SK-N-SH (cell line): ENCODE measurements at regions not wholly inside any gene's neighbourhood (a gene's known extent, or its start where the extent isn't known, plus 50 kb on each side); places are given as distances from the start of the nearest gene placed in this dataset.

Experiments
- CTCF ChIA-PET: fragments of 300-600, 350-600 bp; formaldehyde crosslinking; extraction: SDS; loops from one replicate; lab custom pipeline; 2021; lab: Yijun Ruan, JAX
- POLR2A ChIA-PET: fragments of 350-600 bp; sonication (Branson Sonifier 250); formaldehyde crosslinking; extraction: SDS; loops from one replicate; lab custom pipeline; 2020; ENCODE audit warnings: antibody characterized with exemption, inconsistent platforms; lab: Yijun Ruan, JAX
- DNase-seq: peaks from one replicate; pipeline ENCODE4 v3.0.0; 2012
- H2AFZ ChIP-seq: fragments of 200-600 bp; sonication (generic); 2 replicates; pipeline ENCODE4 v1.8.1; 2016; ENCODE audit warnings: antibody characterized with exemption, mild to moderate bottlenecking, low read depth
- H3F3A ChIP-seq: fragments of 200-600 bp; sonication (generic); replicated peaks from 2 replicates; pipeline ENCODE3; 2016; ENCODE audit warnings: antibody characterized with exemption, mild to moderate bottlenecking; ENCODE audit not compliant: insufficient read depth
- H3K27ac ChIP-seq, 2 experiments: fragments of 200-500 bp in 1 of 2; fragments of 200-600 bp in 1 of 2; sonication (Bioruptor generic) in 1 of 2; sonication (generic), shearing (Covaris generic) in 1 of 2; 2 replicates each; pipeline versions ENCODE4 v1.5.1 to v1.6.1; 2014 to 2016; ENCODE audit warnings: low read depth in 2 of 2, inconsistent platforms in 1 of 2, low read length in 1 of 2, mild to moderate bottlenecking in 1 of 2, mixed read lengths in 1 of 2
- H3K27me3 ChIP-seq: fragments of 200-600 bp; sonication (generic), shearing (Covaris generic); 2 replicates; pipeline ENCODE4 v1.6.1; 2016; ENCODE audit warnings: mixed run types; ENCODE audit not compliant: insufficient read depth
- H3K36me3 ChIP-seq, 2 experiments: fragments of 200-500 bp in 1 of 2; fragments of 200-600 bp in 1 of 2; sonication (Bioruptor generic) in 1 of 2; sonication (generic) in 1 of 2; replicated peaks in 1 of 2; 2 replicates each; pipeline versions ENCODE3 to v1.5.1; 2014 to 2016; ENCODE audit warnings: low read length in 1 of 2, mild to moderate bottlenecking in 1 of 2; ENCODE audit not compliant: insufficient read depth in 2 of 2, control insufficient read depth in 1 of 2
- H3K4me1 ChIP-seq, 2 experiments: fragments of 200-500 bp in 1 of 2; fragments of 200-600 bp in 1 of 2; sonication (Bioruptor generic) in 1 of 2; sonication (generic), shearing (Covaris generic) in 1 of 2; 2 replicates each; pipeline versions ENCODE4 v1.5.1 to v1.6.1; 2014 to 2016; ENCODE audit warnings: low read depth in 1 of 2, low read length in 1 of 2, mixed run types in 1 of 2; ENCODE audit not compliant: insufficient read depth in 2 of 2, control insufficient read depth in 1 of 2
- H3K4me2 ChIP-seq: fragments of 200-600 bp; sonication (generic), shearing (Covaris generic); 2 replicates; pipeline ENCODE4 v1.6.1; 2017; ENCODE audit warnings: mixed run types
- H3K4me3 ChIP-seq, 2 experiments: fragments of 200-500 bp in 1 of 2; fragments of 200-600 bp in 1 of 2; sonication (Bioruptor generic) in 1 of 2; sonication (generic), shearing (Covaris generic) in 1 of 2; 2 replicates each; pipeline versions ENCODE4 v1.5.1 to v1.8.1; 2014 to 2016; ENCODE audit warnings: low read depth in 2 of 2, inconsistent platforms in 1 of 2, low read length in 1 of 2, mild to moderate bottlenecking in 1 of 2, mixed read lengths in 1 of 2, moderate library complexity in 1 of 2
- H3K79me2 ChIP-seq: fragments of 200-600 bp; sonication (generic); 2 replicates; pipeline ENCODE4 v1.8.1; 2017; ENCODE audit warnings: mild to moderate bottlenecking; ENCODE audit not compliant: insufficient read depth
- H3K9ac ChIP-seq: fragments of 200-600 bp; sonication (generic); 2 replicates; pipeline ENCODE4 v1.6.1; 2017; ENCODE audit warnings: mixed run types
- H3K9me2 ChIP-seq: fragments of 200-600 bp; sonication (generic); 2 replicates; pipeline ENCODE4 v1.6.1; 2017; ENCODE audit warnings: mixed run types
- H3K9me3 ChIP-seq: fragments of 200-600 bp; sonication (generic); 2 replicates; pipeline ENCODE4 v1.6.1; 2017; ENCODE audit warnings: mixed run types, mild to moderate bottlenecking, moderate library complexity
- H4K20me1 ChIP-seq: fragments of 200-600 bp; sonication (generic); 2 replicates; pipeline ENCODE4 v1.6.1; 2017; ENCODE audit warnings: mild to moderate bottlenecking, mixed run types; ENCODE audit not compliant: insufficient read depth
- EP300 ChIP-seq, 2 experiments: IDR thresholded peaks; 2 replicates each; pipeline versions ENCODE4 v1.4.0 to v1.6.1; 2012; ENCODE audit warnings: borderline replicate concordance in 1 of 2, low read depth in 1 of 2, low read length in 1 of 2
- GATA2 ChIP-seq: sonication (generic); formaldehyde crosslinking; IDR thresholded peaks from 2 replicates; pipeline ENCODE4 v1.5.0; 2020; ENCODE audit warnings: mild to moderate bottlenecking, missing genetic modification reagents
- WGBS: methylation state at CpG from one replicate; pipeline ENCODE4 v1.1.6; 2017; ENCODE audit warnings: low lambda C conversion rate; 5-methylcytosine and 5-hydroxymethylcytosine counted together
- TF ChIP-seq, protein P1 (sequence below): IDR thresholded peaks from 2 replicates; pipeline ENCODE4 v1.4.0; 2012; ENCODE audit warnings: low read depth, borderline replicate concordance

DNA sequence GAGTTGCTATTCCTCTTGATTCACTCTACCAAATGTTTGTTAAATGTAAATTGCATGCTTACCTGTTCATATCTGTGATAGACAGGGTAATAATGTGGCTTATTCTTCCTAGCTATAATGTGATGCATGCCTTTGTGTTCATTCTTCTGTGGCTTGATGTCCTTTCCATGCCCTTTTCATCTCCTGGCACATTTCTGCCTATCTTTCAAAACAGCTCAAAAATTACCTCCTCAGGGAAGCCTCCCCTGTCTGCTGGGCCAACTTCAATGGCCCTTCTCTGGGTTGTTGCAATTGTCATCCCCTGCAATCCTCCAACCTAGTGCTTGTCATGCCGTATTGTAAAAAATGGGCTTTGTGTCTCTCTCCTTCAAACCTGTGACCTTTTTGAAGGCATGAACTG is 52.8 kb upstream of the LHCGR start:
- no peaks in the 10 kb centered on the region for H3K9me3 ChIP-seq
- H3K4me2 ChIP-seq, result no peak overlapping the region
- no peak for DNase-seq
- H4K20me1 ChIP-seq, result no peaks in the 10 kb centered on the region
- H3F3A ChIP-seq, result no peaks in the 10 kb centered on the region
- ChIA-PET POLR2A (no interaction called here), CTCF (no interaction called here)
- H3K27me3 ChIP-seq, result no peaks in the 10 kb centered on the region
- H3K4me1 ChIP-seq, result no peaks in the 10 kb centered on the region
- no peaks in the 10 kb centered on the region for H3K36me3 ChIP-seq
- no peak overlapping the region for H3K4me3 ChIP-seq
- no peak overlapping the region for H3K9ac ChIP-seq
- TF ChIP-seq, protein P1, sequence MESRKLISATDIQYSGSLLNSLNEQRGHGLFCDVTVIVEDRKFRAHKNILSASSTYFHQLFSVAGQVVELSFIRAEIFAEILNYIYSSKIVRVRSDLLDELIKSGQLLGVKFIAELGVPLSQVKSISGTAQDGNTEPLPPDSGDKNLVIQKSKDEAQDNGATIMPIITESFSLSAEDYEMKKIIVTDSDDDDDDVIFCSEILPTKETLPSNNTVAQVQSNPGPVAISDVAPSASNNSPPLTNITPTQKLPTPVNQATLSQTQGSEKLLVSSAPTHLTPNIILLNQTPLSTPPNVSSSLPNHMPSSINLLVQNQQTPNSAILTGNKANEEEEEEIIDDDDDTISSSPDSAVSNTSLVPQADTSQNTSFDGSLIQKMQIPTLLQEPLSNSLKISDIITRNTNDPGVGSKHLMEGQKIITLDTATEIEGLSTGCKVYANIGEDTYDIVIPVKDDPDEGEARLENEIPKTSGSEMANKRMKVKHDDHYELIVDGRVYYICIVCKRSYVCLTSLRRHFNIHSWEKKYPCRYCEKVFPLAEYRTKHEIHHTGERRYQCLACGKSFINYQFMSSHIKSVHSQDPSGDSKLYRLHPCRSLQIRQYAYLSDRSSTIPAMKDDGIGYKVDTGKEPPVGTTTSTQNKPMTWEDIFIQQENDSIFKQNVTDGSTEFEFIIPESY, result no peak
- TF ChIP-seq EP300 (IDR thresholded peaks at IDR 0.05; ENCODE audit: borderline replicate concordance in 1 of 2, low read depth in 1 of 2, low read length in 1 of 2) (no peak), GATA2 (CRISPR knock-in tag) (no peak)
- H2AFZ ChIP-seq, result no peak overlapping the region
- H3K27ac ChIP-seq, result no peak overlapping the region
- 55% methylated on average over 1 of the region's 1 CpG for WGBS
- no peaks in the 10 kb centered on the region for H3K9me2 ChIP-seq
- H3K79me2 ChIP-seq, result no peaks in the 10 kb centered on the region
